GM19397 (cell line): ENCODE measurements at regions not wholly inside any gene's neighbourhood (a gene's known extent, or its start where the extent isn't known, plus 50 kb on each side); places are given as distances from the start of the nearest gene placed in this dataset.

ENCODE experiments used
- ATAC-seq: cut with Tn5 transposase; IDR thresholded peaks from one replicate; pipeline ENCODE4 v1.9.1; 2021; ENCODE audit warnings: mild to moderate bottlenecking, moderate library complexity; ENCODE audit not compliant: unreplicated experiment

GRCh38 chr6:104617591-104617990, 242.1 kb downstream of the HACE1 start:
- no peak for ATAC-seq

GRCh38 chr6:104614394-104614793, 245.3 kb downstream of the HACE1 start:
- ATAC-seq = no peak

- no peak for ATAC-seq
These were observed 246.2 kb downstream of the HACE1 start for GRCh38 chr6:104613416-104614001.

GRCh38 chr6:104612541-104612940, 247.2 kb downstream of the HACE1 start:
- ATAC-seq = no peak

GRCh38 chr6:104608101-104608500, 251.6 kb downstream of the HACE1 start:
- no peak for ATAC-seq

- ATAC-seq = no peak
These were observed 252.2 kb downstream of the HACE1 start for GRCh38 chr6:104607501-104607900.

GRCh38 chr6:104606361-104606760, 253.4 kb downstream of the HACE1 start:
- ATAC-seq = no peak

GRCh38 chr6:104604685-104605084, 255.0 kb downstream of the HACE1 start:
- no peak for ATAC-seq

- ATAC-seq = no peak
These were observed 256.5 kb downstream of the HACE1 start for GRCh38 chr6:104603108-104603745.

GRCh38 chr6:104601721-104602120, 258.0 kb downstream of the HACE1 start:
- ATAC-seq = no peak

GRCh38 chr6:104601131-104601651, 258.5 kb downstream of the HACE1 start:
- no peak for ATAC-seq

GRCh38 chr6:104600639-104600931, 259.1 kb downstream of the HACE1 start:
- ATAC-seq = no peak

GRCh38 chr6:104599821-104600638, 259.7 kb downstream of the HACE1 start:
- no peak for ATAC-seq

GRCh38 chr6:104597541-104598050, 262.1 kb downstream of the HACE1 start:
- no peak for ATAC-seq

GRCh38 chr6:104596091-104596490, 263.6 kb downstream of the HACE1 start:
- ATAC-seq = no peak

- ATAC-seq = no peak
These were observed 264.4 kb downstream of the HACE1 start for GRCh38 chr6:104595311-104595820.

- ATAC-seq = no peak
These were observed 268.0 kb downstream of the HACE1 start for GRCh38 chr6:104591573-104592334.

GRCh38 chr6:104589940-104590339, 269.8 kb downstream of the HACE1 start:
- no peak for ATAC-seq

- ATAC-seq = no peak
These were observed 274.1 kb downstream of the HACE1 start for GRCh38 chr6:104585646-104586045.

GRCh38 chr6:104580452-104580851, 279.3 kb downstream of the HACE1 start:
- ATAC-seq = no peak

GRCh38 chr6:104579310-104579863, 280.3 kb downstream of the HACE1 start:
- no peak for ATAC-seq
